PC-3 (cell line): ENCODE measurements at regions not wholly inside any gene's neighbourhood (a gene's known extent, or its start where the extent isn't known, plus 50 kb on each side); places are given as distances from the start of the nearest gene placed in this dataset.

Experiments used
- ATAC-seq: fragments of 200-7000 bp; cut with Tn5 transposase; 2 replicates; pipeline ENCODE4 v1.9.1; 2020; ENCODE audit warnings: mild to moderate bottlenecking, moderate library complexity
- BruUV-seq: library from RNA; stranded (reverse); fragments of 400-500 nt; replicated peaks from 2 replicates; lab custom pipeline; 2021; lab: Mats Ljungman, UMichigan
- CTCF ChIA-PET: fragments of 300-600 bp; sonication (Branson Sonifier 250); formaldehyde crosslinking; loops from one replicate; lab custom pipeline; 2022; ENCODE audit warnings: antibody characterized with exemption; lab: Charles Lee
- POLR2A ChIA-PET: fragments of 300-600 bp; sonication (Branson Sonifier 250); formaldehyde crosslinking; loops from one replicate; lab custom pipeline; 2022; ENCODE audit warnings: antibody characterized with exemption; ENCODE audit not compliant: unreplicated experiment; lab: Charles Lee
- DNase-seq: peaks from one replicate; pipeline ENCODE4 v3.0.0-alpha.2; 2015
- H2AFZ ChIP-seq: fragments of 300-600 bp; sonication (generic); 2 replicates; pipeline ENCODE4 v1.6.0; 2016; ENCODE audit warnings: antibody characterized with exemption, low read length
- H3F3A ChIP-seq: fragments of 300-600 bp; sonication (generic); one replicate; pipeline ENCODE4 v1.6.0; 2017; ENCODE audit warnings: antibody characterized with exemption, low read length, control low read depth, mild to moderate bottlenecking; ENCODE audit not compliant: unreplicated experiment
- H3K27ac ChIP-seq: fragments of 300-600 bp; sonication (generic); 2 replicates; pipeline ENCODE4 v1.5.1; 2016; ENCODE audit warnings: mild to moderate bottlenecking, low read length
- H3K27me3 ChIP-seq: fragments of 300-600 bp; sonication (generic); 2 replicates; pipeline ENCODE4 v1.6.1; 2016; ENCODE audit warnings: low read length, mixed read lengths
- H3K36me3 ChIP-seq: fragments of 300-600 bp; sonication (generic); 2 replicates; pipeline ENCODE4 v1.6.1; 2016; ENCODE audit warnings: low read depth, mixed run types, low read length, mixed read lengths
- H3K4me1 ChIP-seq: fragments of 300-600 bp; sonication (generic); 2 replicates; pipeline ENCODE4 v1.5.1; 2016; ENCODE audit warnings: low read length; ENCODE audit not compliant: insufficient read depth
- H3K4me2 ChIP-seq: fragments of 300-600 bp; sonication (generic); 2 replicates; pipeline ENCODE4 v1.6.0; 2016; ENCODE audit warnings: low read length
- H3K4me3 ChIP-seq: fragments of 300-600 bp; sonication (generic); 2 replicates; pipeline ENCODE4 v1.5.1; 2016; ENCODE audit warnings: mild to moderate bottlenecking, low read length, mixed read lengths
- H3K79me2 ChIP-seq: fragments of 300-600 bp; sonication (generic); 2 replicates; pipeline ENCODE4 v1.6.1; 2017; ENCODE audit warnings: low read length, mixed read lengths
- H3K9ac ChIP-seq: fragments of 300-600 bp; sonication (generic); 2 replicates; pipeline ENCODE4 v1.6.0; 2016; ENCODE audit warnings: mild to moderate bottlenecking, low read length
- H3K9me2 ChIP-seq: fragments of 300-600 bp; sonication (generic); replicated peaks from 2 replicates; pipeline ENCODE4 v1.6.1; 2016; ENCODE audit warnings: mixed run types, low read length, mixed read lengths
- H3K9me3 ChIP-seq: fragments of 300-600 bp; sonication (generic); 2 replicates; pipeline ENCODE4 v1.6.1; 2016; ENCODE audit warnings: low read length, mixed read lengths
- H4K20me1 ChIP-seq: fragments of 300-600 bp; sonication (generic); 2 replicates; pipeline ENCODE4 v1.6.1; 2016; ENCODE audit warnings: low read length, mixed read lengths
- EZH2 ChIP-seq: fragments of 300-600 bp; sonication (generic); IDR thresholded peaks from one replicate; pipeline ENCODE4 v1.6.1; 2017; ENCODE audit warnings: antibody characterized with exemption, mild to moderate bottlenecking, low read length; ENCODE audit not compliant: unreplicated experiment
- EZH2phosphoT487 ChIP-seq: fragments of 300-600 bp; sonication (generic); IDR thresholded peaks from 2 replicates; pipeline ENCODE4 v1.6.1; 2018; ENCODE audit warnings: mild to moderate bottlenecking, antibody characterized with exemption, low read length, borderline replicate concordance
- intact Hi-C: fragments of 100-400 bp; cut with micrococcal nuclease; formaldehyde crosslinking; loops from 2 replicates; pipeline ENCODE4 v1.9.0; 2023
- TF ChIP-seq, protein P1 (sequence below): fragments of 300-600 bp; sonication (generic); conservative IDR thresholded peaks from 2 replicates; pipeline ENCODE4 v1.5.1; 2017; ENCODE audit warnings: antibody characterized with exemption, low read depth, mild to moderate bottlenecking, low read length

DNA sequence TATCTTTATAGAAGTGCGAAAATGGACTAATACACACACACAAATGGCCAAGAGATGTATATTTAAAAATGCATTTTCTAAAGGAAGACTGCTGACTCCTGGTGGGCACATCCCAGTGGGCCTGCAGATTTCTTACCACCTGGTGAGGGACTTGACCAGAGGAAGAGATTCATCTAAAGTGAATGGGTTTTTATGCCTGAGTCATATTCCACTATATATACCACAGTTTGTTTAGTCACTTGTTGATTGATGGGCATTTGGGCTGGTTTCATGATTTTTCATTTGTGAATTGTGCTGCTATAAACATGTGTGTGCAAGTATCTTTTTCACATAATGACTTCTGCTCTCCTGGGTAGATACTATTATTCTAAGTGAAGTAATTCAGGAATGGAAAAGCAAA, 277.3 kb downstream of the SLC16A7 start:
- H3K27me3 ChIP-seq = no peaks in the 10 kb centered on the region
- no peaks in the 10 kb centered on the region for H3K9me2 ChIP-seq
- no peaks in the 10 kb centered on the region for H3K36me3 ChIP-seq
- BruUV-seq = no TSS peak
- ATAC-seq = no peak
- CTCF ChIA-PET = no interaction called here
- no peak overlapping the region for H3K4me2 ChIP-seq
- no peaks in the 10 kb centered on the region for H4K20me1 ChIP-seq
- no peak overlapping the region for H3K27ac ChIP-seq
- H2AFZ ChIP-seq = no peak overlapping the region
- POLR2A ChIA-PET = no interaction called here
- H3K79me2 ChIP-seq = no peaks in the 10 kb centered on the region
- intact Hi-C loops = no loop called here
- H3K9me3 ChIP-seq = no peaks in the 10 kb centered on the region
- no peak overlapping the region for H3K4me3 ChIP-seq
- H3K4me1 ChIP-seq = no peaks in the 10 kb centered on the region
- TF ChIP-seq EZH2phosphoT487 = no peak
- TF ChIP-seq EZH2 = no peak
- TF ChIP-seq, protein P1, sequence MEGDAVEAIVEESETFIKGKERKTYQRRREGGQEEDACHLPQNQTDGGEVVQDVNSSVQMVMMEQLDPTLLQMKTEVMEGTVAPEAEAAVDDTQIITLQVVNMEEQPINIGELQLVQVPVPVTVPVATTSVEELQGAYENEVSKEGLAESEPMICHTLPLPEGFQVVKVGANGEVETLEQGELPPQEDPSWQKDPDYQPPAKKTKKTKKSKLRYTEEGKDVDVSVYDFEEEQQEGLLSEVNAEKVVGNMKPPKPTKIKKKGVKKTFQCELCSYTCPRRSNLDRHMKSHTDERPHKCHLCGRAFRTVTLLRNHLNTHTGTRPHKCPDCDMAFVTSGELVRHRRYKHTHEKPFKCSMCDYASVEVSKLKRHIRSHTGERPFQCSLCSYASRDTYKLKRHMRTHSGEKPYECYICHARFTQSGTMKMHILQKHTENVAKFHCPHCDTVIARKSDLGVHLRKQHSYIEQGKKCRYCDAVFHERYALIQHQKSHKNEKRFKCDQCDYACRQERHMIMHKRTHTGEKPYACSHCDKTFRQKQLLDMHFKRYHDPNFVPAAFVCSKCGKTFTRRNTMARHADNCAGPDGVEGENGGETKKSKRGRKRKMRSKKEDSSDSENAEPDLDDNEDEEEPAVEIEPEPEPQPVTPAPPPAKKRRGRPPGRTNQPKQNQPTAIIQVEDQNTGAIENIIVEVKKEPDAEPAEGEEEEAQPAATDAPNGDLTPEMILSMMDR = no peak
- no peak for DNase-seq
- H3K9ac ChIP-seq = no peak overlapping the region
- no peaks in the 10 kb centered on the region for H3F3A ChIP-seq

- Histone ChIP-seq H3K4me1 (no peaks in the 10 kb centered on the region), H3F3A (no peaks in the 10 kb centered on the region), H3K79me2 (no peaks in the 10 kb centered on the region), H3K9ac (no peak overlapping the region), H3K9me3 (no peaks in the 10 kb centered on the region), H3K27ac (no peak overlapping the region), H2AFZ (no peak overlapping the region), H4K20me1 (no peaks in the 10 kb centered on the region), H3K4me2 (no peak overlapping the region), H3K4me3 (no peak overlapping the region), H3K27me3 (no peaks in the 10 kb centered on the region), H3K9me2 (no peaks in the 10 kb centered on the region), H3K36me3 (no peaks in the 10 kb centered on the region)
- no TSS peak for BruUV-seq
- ChIA-PET CTCF (no interaction called here), POLR2A (no interaction called here)
- no peak for ATAC-seq
- no peak for TF ChIP-seq EZH2phosphoT487
- TF ChIP-seq, protein P1 = no peak
- no peak for TF ChIP-seq EZH2
- intact Hi-C loops = no loop called here
- no peak for DNase-seq
Observed at GRCh38 chr12:59874781-59875180, 279.0 kb downstream of the SLC16A7 start.

GRCh38 chr12:59886131-59886733, 290.4 kb downstream of the SLC16A7 start:
- Histone ChIP-seq H3K4me1 (no peaks in the 10 kb centered on the region), H3K27me3 (no peaks in the 10 kb centered on the region), H4K20me1 (no peaks in the 10 kb centered on the region), H3K36me3 (no peaks in the 10 kb centered on the region), H3K79me2 (no peaks in the 10 kb centered on the region), H3K9me2 (no peaks in the 10 kb centered on the region), H3F3A (no peaks in the 10 kb centered on the region), H2AFZ (no peak overlapping the region), H3K27ac (no peak overlapping the region), H3K9me3 (no peaks in the 10 kb centered on the region), H3K4me2 (no peak overlapping the region), H3K4me3 (no peak overlapping the region), H3K9ac (no peak overlapping the region)
- POLR2A ChIA-PET = no interaction called here
- no peak for TF ChIP-seq EZH2
- no peak for TF ChIP-seq EZH2phosphoT487
- TF ChIP-seq, protein P1 = no peak
- DNase-seq = no peak
- CTCF ChIA-PET = no interaction called here
- ATAC-seq = no peak
- intact Hi-C loops = no loop called here
- BruUV-seq = no TSS peak
